HUES64 (cell line): ENCODE measurements at regions not wholly inside any gene's neighbourhood (a gene's known extent, or its start where the extent isn't known, plus 50 kb on each side); places are given as distances from the start of the nearest gene placed in this dataset.

Experiments used
- H3K27ac ChIP-seq: 2 replicates; pipeline ENCODE4 v1.7.0; 2013; ENCODE audit warnings: low read depth, low read length, inconsistent platforms
- H3K27me3 ChIP-seq: 2 replicates; pipeline ENCODE4 v1.6.1; 2013; ENCODE audit warnings: mild to moderate bottlenecking, low read length; ENCODE audit not compliant: insufficient read depth
- H3K36me3 ChIP-seq: 2 replicates; pipeline ENCODE4 v1.6.1; 2013; ENCODE audit warnings: mild to moderate bottlenecking, low read length; ENCODE audit not compliant: insufficient read depth
- H3K4me1 ChIP-seq: 2 replicates; pipeline ENCODE4 v1.6.1; 2013; ENCODE audit warnings: mild to moderate bottlenecking, low read length, moderate library complexity; ENCODE audit not compliant: insufficient read depth
- H3K4me3 ChIP-seq: 2 replicates; pipeline ENCODE4 v1.5.1; 2013; ENCODE audit warnings: mild to moderate bottlenecking, low read length, moderate library complexity
- H3K9ac ChIP-seq: 2 replicates; pipeline ENCODE4 v1.6.1; 2013; ENCODE audit warnings: mild to moderate bottlenecking, low read depth, low read length
- H3K9me3 ChIP-seq: 2 replicates; pipeline ENCODE4 v1.6.1; 2013; ENCODE audit warnings: low read depth, low read length; ENCODE audit not compliant: insufficient read depth
- WGBS: fragments of 150-250, 120-280 bp; methylation state at CpG from one replicate; pipeline ENCODE4 v1.1.7; 2013; ENCODE audit warnings: missing lambda C conversion rate; 5-methylcytosine and 5-hydroxymethylcytosine counted together

DNA sequence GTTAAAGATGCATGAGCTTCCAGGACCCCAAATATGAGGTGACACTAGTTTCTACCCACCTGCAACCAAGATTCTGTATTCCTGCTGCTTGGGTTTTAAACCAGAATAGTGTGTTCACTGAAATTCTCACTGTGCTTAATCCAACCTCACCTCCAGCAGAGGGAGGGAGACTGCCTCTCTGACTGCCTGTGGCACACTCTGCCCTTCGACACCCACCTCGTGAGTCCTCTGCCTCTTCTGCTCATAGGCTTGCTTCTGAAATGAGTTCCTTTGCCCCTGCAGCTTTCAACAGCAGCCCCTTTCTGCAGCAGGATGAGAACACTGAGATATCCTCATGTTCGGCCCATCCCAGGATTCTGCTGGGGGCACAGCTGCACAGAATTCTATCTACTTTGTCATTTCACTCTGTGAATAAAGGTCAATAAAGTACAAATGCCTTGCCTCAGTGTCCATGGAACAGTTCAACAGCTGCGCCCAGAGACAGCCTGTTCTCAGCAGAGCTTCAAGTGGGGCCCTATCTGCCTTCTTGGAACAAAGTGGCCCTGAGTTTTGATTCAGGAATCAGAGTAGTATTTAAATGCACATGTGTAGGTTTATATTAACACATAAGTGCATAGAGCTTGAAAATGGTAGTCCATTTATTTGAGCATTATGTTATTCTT is 632.5 kb downstream of the TNS3 start:
- Histone ChIP-seq H3K27me3 (no peaks in the 10 kb centered on the region), H3K27ac (no peak overlapping the region), H3K9me3 (no peaks in the 10 kb centered on the region), H3K4me3 (no peak overlapping the region), H3K36me3 (no peaks in the 10 kb centered on the region), H3K9ac (no peak overlapping the region), H3K4me1 (no peaks in the 10 kb centered on the region)
- 90% methylated on average over 4 of the region's 4 CpGs for WGBS

DNA sequence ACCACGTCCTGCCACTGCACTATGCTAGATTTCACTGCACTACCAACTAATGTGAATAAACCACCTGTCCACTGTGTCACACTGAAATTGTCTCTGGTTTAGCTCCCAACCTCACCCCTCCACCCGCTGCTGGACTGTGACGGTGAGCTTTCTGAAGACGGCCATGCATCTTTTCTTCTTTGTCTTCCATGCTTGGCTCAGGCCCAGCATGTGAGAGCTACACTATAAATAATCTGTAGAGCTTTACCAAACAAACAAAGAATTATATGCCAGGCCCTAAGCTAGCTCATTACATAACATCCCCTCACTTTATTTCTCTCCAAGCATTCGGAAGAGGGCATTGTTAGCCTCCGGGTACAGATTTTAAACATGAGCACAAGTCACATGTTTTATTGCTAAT is 633.2 kb downstream of the TNS3 start:
- H3K4me3 ChIP-seq = no peak overlapping the region
- 93% methylated on average over 6 of the region's 6 CpGs for WGBS
- no peaks in the 10 kb centered on the region for H3K36me3 ChIP-seq
- no peaks in the 10 kb centered on the region for H3K27me3 ChIP-seq
- H3K9me3 ChIP-seq = no peaks in the 10 kb centered on the region
- H3K4me1 ChIP-seq = no peaks in the 10 kb centered on the region
- no peak overlapping the region for H3K9ac ChIP-seq
- no peak overlapping the region for H3K27ac ChIP-seq

DNA sequence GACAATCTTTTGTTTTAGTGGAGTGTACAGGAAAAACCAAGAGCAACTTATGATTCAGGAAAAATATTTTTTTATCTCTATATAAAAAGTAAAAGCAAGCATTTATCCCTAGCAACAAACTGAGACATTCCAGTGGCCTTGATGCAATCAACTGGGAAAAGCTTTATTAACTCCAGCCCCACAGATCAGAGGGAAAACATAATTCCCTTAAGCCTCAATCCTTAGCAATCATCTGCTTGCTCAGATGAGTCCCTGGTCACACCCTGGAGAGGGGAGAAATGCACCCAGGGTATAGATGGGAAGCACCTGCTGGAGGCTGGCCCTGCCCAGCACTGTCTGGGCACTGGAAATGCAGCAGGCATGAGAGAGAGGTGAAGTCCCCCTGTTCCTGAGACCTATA is 636.6 kb downstream of the TNS3 start:
- Histone ChIP-seq H3K9ac (no peak overlapping the region), H3K36me3 (no peaks in the 10 kb centered on the region), H3K27ac (no peak overlapping the region), H3K4me3 (no peak overlapping the region), H3K9me3 (no peaks in the 10 kb centered on the region), H3K27me3 (no peaks in the 10 kb centered on the region), H3K4me1 (no peaks in the 10 kb centered on the region)

DNA sequence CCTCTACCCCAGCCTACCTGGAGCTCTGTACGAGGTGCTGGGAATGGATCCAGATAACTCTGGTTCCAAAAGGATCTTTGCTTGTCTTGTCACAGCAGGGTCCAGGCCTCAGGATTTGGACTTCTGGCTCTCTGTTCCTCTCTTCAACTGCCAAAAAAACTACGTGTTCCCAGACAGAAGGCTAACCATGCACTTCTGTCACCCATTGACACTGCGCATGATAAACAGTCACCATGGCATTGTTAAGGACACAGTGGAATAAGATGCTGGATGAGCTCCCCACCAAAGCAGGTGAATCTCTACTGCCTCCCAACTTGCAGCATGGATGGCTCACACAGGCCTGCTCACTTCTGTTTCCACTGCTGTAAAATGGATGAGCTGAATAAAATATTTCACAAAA is 637.9 kb downstream of the TNS3 start:
- no peaks in the 10 kb centered on the region for H3K27me3 ChIP-seq
- no peaks in the 10 kb centered on the region for H3K4me1 ChIP-seq
- no peak overlapping the region for H3K9ac ChIP-seq
- H3K27ac ChIP-seq = no peak overlapping the region
- no peaks in the 10 kb centered on the region for H3K9me3 ChIP-seq
- H3K4me3 ChIP-seq = no peak overlapping the region
- no peaks in the 10 kb centered on the region for H3K36me3 ChIP-seq
- WGBS = 97% methylated on average over 3 of the region's 3 CpGs

DNA sequence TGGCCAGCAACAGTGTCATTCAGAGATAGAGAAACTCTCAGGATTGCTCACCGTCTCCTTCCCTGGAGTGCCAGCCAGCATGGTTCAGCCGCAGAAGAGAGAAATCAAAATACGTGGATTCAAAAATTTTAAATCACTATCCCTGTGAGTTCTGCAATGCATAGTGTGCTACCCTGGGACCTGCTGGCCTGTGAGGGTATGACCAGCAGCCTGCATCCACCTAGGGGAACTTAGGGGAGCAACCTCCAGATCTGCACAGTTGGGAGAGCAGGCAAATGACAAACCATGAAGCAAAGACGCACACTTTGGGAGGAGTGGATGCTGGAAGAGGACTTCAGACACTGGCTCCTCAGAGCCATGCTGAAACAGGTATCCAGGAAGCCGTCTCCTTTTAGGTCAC is 639.3 kb downstream of the TNS3 start:
- H3K4me3 ChIP-seq = no peak overlapping the region
- H3K27ac ChIP-seq = no peak overlapping the region
- no peaks in the 10 kb centered on the region for H3K36me3 ChIP-seq
- WGBS = 94% methylated on average over 5 of the region's 5 CpGs
- H3K4me1 ChIP-seq = no peaks in the 10 kb centered on the region
- H3K9me3 ChIP-seq = no peaks in the 10 kb centered on the region
- H3K9ac ChIP-seq = no peak overlapping the region
- H3K27me3 ChIP-seq = no peaks in the 10 kb centered on the region

DNA sequence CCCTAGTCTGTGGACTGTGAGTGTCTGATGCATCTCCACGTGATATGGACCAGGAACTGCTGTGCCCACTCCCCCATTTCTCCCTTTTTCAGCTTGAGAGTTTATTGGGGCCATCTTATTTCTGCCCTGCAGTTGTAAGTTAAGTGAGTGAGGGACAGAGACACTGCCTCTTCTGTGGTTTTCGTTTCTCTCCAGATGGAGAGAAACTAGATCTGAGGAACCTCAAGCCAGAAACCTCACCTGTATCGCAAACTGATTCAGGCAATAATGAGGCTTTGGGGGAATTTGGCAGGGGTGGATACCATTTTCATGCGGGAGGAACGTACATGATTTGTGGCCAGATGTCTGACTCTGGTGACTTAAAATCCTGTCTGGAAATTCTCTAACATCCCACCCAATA is 641.7 kb downstream of the TNS3 start:
- Histone ChIP-seq H3K27ac (no peak overlapping the region), H3K4me3 (no peak overlapping the region), H3K4me1 (no peaks in the 10 kb centered on the region), H3K9me3 (no peaks in the 10 kb centered on the region), H3K36me3 (no peaks in the 10 kb centered on the region), H3K27me3 (no peaks in the 10 kb centered on the region), H3K9ac (no peak overlapping the region)
- WGBS = 86% methylated on average over 5 of the region's 5 CpGs

DNA sequence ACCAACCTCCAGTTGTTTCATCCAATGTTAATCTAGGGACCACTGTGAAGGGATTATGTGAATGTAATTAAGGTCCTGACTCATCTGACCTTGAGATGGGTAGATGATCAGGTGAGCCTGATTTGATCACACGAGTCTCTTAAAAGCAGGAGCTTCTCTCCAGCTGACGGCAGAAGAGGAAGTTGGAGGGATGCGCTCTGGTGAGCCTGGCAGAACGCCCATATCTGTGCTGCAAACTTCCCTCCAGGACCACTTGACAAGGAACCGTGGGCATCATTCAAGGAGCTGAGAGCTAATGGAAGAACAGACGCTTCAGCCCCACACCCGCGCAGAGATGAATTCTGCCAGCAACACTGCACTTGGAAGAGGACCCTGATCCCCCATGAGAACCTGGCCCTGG is 642.4 kb downstream of the TNS3 start:
- H3K9me3 ChIP-seq = no peaks in the 10 kb centered on the region
- 97% methylated on average over 8 of the region's 8 CpGs for WGBS
- H3K36me3 ChIP-seq = no peaks in the 10 kb centered on the region
- H3K4me3 ChIP-seq = no peak overlapping the region
- H3K9ac ChIP-seq = no peak overlapping the region
- H3K27me3 ChIP-seq = no peaks in the 10 kb centered on the region
- H3K27ac ChIP-seq = no peak overlapping the region
- no peaks in the 10 kb centered on the region for H3K4me1 ChIP-seq

DNA sequence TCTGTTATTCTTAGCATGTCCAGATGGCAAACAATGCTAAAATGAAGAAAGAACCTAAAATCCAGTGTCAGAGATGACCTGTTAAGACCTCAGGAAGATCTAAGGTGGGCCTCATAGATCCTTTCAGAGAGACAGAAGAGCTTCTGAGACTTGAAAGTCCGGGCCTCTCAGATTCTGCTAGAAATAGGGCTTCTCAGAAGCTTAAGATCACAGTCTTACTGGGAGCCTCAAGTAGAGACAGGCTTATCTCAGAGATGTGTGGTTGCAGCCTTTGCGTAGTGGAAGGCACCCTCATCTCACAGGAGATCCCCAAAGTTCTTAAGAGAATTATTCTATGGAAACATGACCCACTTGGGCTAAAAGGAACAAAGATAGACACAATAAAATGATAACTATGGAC is 642.8 kb downstream of the TNS3 start:
- Histone ChIP-seq H3K9me3 (no peaks in the 10 kb centered on the region), H3K9ac (no peak overlapping the region), H3K27me3 (no peaks in the 10 kb centered on the region), H3K4me1 (no peaks in the 10 kb centered on the region), H3K27ac (no peak overlapping the region), H3K36me3 (no peaks in the 10 kb centered on the region), H3K4me3 (no peak overlapping the region)
- WGBS = 63% methylated on average over 2 of the region's 2 CpGs

DNA sequence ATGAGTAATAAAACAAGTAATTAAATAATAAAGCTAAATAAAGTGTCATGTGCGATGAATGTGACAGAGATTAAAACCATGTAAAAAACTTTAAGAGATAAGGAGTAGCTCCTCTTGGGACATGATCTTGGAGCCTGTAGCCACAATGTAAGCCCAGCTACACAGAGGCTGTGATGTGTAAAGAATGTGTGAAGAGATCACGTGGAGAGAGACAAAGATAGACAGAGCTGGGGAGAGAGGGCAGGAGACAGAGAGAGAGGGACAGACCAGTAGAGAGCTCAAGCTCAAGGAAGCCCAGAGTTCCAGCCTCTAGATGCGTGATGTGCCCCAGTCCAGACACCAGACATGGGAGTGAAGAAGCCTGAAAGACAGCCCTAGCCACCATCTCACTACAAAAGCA is 644.1 kb downstream of the TNS3 start:
- Histone ChIP-seq H3K4me3 (no peak overlapping the region), H3K36me3 (no peaks in the 10 kb centered on the region), H3K27ac (no peak overlapping the region), H3K9ac (no peak overlapping the region), H3K9me3 (no peaks in the 10 kb centered on the region), H3K4me1 (no peaks in the 10 kb centered on the region), H3K27me3 (no peaks in the 10 kb centered on the region)
- 90% methylated on average over 3 of the region's 3 CpGs for WGBS

DNA sequence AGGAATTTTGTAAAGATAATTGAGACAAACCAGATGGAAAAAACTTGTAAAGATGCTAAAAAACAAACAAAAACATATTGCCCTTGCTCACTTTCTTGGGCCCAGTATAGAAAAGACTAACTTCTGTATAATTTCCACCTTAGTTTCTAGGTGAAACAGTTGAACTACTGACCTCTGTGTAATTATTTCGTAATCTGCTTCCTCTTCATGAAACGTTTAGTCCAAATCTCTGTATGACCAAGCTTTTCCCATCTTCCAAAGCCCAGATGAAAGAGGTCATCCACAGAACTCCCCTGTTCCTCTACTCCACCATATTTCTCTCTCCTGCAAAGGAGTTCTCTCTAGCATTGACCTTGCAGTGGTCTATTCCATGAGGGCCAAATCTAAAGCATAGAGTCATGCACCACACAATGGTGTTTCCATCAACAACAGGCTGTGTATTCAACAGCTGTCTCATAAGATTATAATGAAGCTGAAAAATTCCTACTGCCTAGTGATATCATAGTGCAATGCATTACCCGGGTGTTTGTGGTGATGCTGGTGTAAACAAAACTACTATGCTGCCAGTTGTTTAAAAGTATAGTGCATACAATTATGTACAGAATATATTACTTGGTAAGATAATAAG is 647.6 kb downstream of the TNS3 start:
- no peak overlapping the region for H3K27ac ChIP-seq
- no peak overlapping the region for H3K9ac ChIP-seq
- WGBS = 94% methylated on average over 2 of the region's 3 CpGs

DNA sequence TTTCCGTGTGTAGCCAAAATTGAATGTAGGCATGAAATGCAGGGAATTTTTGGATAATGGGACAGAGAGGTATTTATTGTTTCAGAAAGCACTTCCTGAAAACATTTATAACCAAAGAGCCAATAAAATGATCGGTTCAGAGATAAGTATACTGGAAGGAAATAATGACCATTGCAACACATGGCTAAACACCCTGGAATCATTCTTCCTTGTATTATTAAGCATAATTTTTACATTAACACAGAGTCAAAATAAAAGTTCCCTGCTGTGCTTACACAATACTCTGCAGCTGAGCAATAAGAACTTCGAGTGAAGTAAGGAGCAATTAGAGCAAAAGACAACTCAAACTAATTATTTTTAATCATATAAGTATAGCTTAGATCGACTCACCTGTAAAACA is 648.3 kb downstream of the TNS3 start:
- no peaks in the 10 kb centered on the region for H3K9me3 ChIP-seq
- H3K36me3 ChIP-seq = no peaks in the 10 kb centered on the region
- no peak overlapping the region for H3K9ac ChIP-seq
- no peaks in the 10 kb centered on the region for H3K27me3 ChIP-seq
- no peaks in the 10 kb centered on the region for H3K4me1 ChIP-seq
- H3K27ac ChIP-seq = no peak overlapping the region
- WGBS = 100% methylated on average over 1 of the region's 4 CpGs
- H3K4me3 ChIP-seq = no peak overlapping the region

More for the DNA sequence above, 647.6 kb downstream of the TNS3 start:
- Histone ChIP-seq H3K27me3 (no peaks in the 10 kb centered on the region), H3K9me3 (no peaks in the 10 kb centered on the region), H3K36me3 (no peaks in the 10 kb centered on the region), H3K4me3 (no peak overlapping the region), H3K4me1 (no peaks in the 10 kb centered on the region)
